ACC112 (cell line): ENCODE measurements at regions not wholly inside any gene's neighbourhood (a gene's known extent, or its start where the extent isn't known, plus 50 kb on each side); places are given as distances from the start of the nearest gene placed in this dataset.

Experiments used
- H2AFZ ChIP-seq: fragments of 200-600 bp; sonication (generic); one replicate; pipeline ENCODE4 v1.6.0; 2017; ENCODE audit warnings: antibody characterized with exemption, low read length; ENCODE audit not compliant: unreplicated experiment
- H3K27ac ChIP-seq: fragments of 200-600 bp; sonication (generic); 2 replicates; pipeline ENCODE4 v1.5.1; 2014; ENCODE audit warnings: low read depth, mild to moderate bottlenecking, antibody characterized with exemption, low read length, moderate library complexity
- H3K27me3 ChIP-seq: fragments of 200-600 bp; sonication (generic); 2 replicates; pipeline ENCODE4 v1.6.1; 2014; ENCODE audit warnings: mild to moderate bottlenecking, antibody characterized with exemption, low read length, moderate library complexity, mixed read lengths; ENCODE audit not compliant: insufficient read depth
- H3K36me3 ChIP-seq: fragments of 200-600 bp; sonication (generic); 2 replicates; pipeline ENCODE4 v1.6.1; 2016; ENCODE audit warnings: mild to moderate bottlenecking, antibody characterized with exemption, low read length, moderate library complexity, mixed read lengths; ENCODE audit not compliant: insufficient read depth
- H3K4me1 ChIP-seq: fragments of 200-600 bp; sonication (generic); one replicate; pipeline ENCODE4 v1.6.1; 2016; ENCODE audit warnings: low read length, mixed read lengths; ENCODE audit not compliant: insufficient read depth, unreplicated experiment, control insufficient read depth
- H3K4me3 ChIP-seq: fragments of 200-600 bp; sonication (generic); 2 replicates; pipeline ENCODE4 v1.5.1; 2014; ENCODE audit warnings: mild to moderate bottlenecking, low read depth, low read length
- H3K79me2 ChIP-seq: fragments of 200-600 bp; sonication (generic); one replicate; pipeline ENCODE4 v1.6.0; 2016; ENCODE audit warnings: low read length; ENCODE audit not compliant: control insufficient read depth, unreplicated experiment, insufficient read depth

- Histone ChIP-seq H2AFZ (no peak overlapping the region), H3K79me2 (no peaks in the 10 kb centered on the region), H3K27me3 (no peaks in the 10 kb centered on the region), H3K36me3 (no peaks in the 10 kb centered on the region), H3K27ac (no peak overlapping the region), H3K4me1 (no peaks in the 10 kb centered on the region), H3K4me3 (no peak overlapping the region)
Observed at GRCh38 chr1:219385787-219386427, 212.2 kb downstream of the LYPLAL1 start.

DNA sequence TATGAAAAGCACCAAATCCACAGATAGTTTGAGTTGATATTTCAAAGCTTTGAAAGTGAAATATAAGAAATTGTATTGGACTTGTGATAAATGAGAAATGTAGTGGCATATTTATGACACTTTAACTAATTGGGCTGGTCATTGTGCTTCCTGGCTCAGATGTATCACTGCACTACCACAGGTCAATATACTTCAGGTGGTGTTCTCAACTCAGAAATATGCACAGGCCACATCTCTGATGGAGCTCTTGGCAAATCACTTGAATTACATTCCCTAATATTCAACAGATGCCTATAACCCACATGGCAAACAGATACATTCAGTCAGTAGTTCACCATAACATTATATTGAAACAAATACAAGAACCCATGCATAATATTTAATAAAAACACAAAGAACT lies 209.6 kb downstream of the LYPLAL1 start:
- Histone ChIP-seq H3K4me1 (no peaks in the 10 kb centered on the region), H3K79me2 (no peaks in the 10 kb centered on the region), H2AFZ (no peak overlapping the region), H3K36me3 (no peaks in the 10 kb centered on the region), H3K27me3 (no peaks in the 10 kb centered on the region), H3K27ac (no peak overlapping the region), H3K4me3 (no peak overlapping the region)

DNA sequence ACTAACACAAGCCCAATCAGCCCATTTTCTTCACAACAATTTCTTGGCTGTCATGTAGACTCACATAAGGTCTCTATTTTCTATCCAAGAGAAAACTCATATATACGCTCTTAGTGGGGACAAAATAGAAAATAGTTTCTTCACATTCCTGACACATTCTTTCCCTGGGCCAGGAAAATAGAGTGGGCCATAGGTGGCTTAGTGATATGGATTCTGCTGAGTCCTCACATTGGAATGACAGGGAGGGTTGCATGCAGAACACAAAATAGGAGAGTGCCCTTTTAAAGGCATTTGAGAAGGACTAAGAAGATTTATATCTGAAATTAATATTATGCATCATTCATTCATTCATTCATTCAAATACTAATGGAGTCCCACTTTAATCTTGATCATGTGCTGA lies 207.7 kb downstream of the LYPLAL1 start:
- Histone ChIP-seq H3K36me3 (no peaks in the 10 kb centered on the region), H3K4me3 (no peak overlapping the region), H3K4me1 (no peaks in the 10 kb centered on the region), H3K79me2 (no peaks in the 10 kb centered on the region), H3K27me3 (no peaks in the 10 kb centered on the region), H2AFZ (no peak overlapping the region), H3K27ac (no peak overlapping the region)

DNA sequence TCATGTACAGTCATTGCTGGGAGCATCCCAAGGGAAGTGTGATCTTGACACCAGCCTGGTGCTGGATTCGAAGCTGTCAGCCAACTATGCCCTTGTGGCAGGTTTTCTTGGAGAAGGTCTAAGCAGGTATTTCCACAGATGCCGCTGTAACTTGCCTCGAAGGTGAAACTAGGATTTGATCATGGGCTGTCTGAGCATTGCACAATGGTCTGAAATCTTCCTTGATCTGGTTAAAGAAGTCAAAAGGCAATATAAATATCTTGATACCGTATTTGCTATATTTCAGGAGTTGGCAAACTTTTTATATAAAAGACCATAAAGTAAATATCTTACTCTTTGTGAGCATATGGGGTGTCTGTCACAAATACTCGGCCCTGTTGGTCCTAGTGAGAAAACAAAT lies 206.8 kb downstream of the LYPLAL1 start:
- Histone ChIP-seq H3K27me3 (no peaks in the 10 kb centered on the region), H3K79me2 (no peaks in the 10 kb centered on the region), H3K36me3 (no peaks in the 10 kb centered on the region), H3K4me3 (no peak overlapping the region), H2AFZ (no peak overlapping the region), H3K4me1 (no peaks in the 10 kb centered on the region), H3K27ac (no peak overlapping the region)

GRCh38 chr1:219379691-219380090 lies 206.0 kb downstream of the LYPLAL1 start:
- Histone ChIP-seq H2AFZ (no peak overlapping the region), H3K36me3 (no peaks in the 10 kb centered on the region), H3K79me2 (no peaks in the 10 kb centered on the region), H3K4me3 (no peak overlapping the region), H3K27ac (no peak overlapping the region), H3K27me3 (no peaks in the 10 kb centered on the region), H3K4me1 (no peaks in the 10 kb centered on the region)

DNA sequence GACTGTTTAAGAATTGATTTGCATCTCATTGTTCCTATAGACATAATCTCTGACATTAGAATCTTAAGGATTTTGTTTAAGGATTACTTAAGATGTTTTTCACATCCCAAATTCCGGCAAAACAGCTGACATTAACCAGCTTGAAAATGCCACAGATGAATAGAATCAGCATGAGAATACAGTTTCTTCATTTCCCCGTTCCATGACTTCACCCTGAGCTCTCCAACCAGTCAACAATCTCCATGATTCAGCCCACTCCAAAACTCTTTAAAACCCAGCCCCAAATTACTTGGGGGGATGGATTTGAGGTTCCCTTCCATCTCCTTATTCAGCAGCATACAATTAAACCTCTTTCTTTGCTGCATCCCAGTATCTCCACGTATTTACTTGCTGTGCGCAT lies 201.0 kb downstream of the LYPLAL1 start:
- no peak overlapping the region for H3K27ac ChIP-seq
- H3K4me3 ChIP-seq: no peak overlapping the region
- H2AFZ ChIP-seq: no peak overlapping the region
- H3K36me3 ChIP-seq: no peaks in the 10 kb centered on the region
- H3K27me3 ChIP-seq: no peaks in the 10 kb centered on the region
- no peaks in the 10 kb centered on the region for H3K4me1 ChIP-seq
- H3K79me2 ChIP-seq: no peaks in the 10 kb centered on the region

GRCh38 chr1:219374046-219374566 lies 200.4 kb downstream of the LYPLAL1 start:
- Histone ChIP-seq H3K4me1 (no peaks in the 10 kb centered on the region), H3K79me2 (no peaks in the 10 kb centered on the region), H2AFZ (no peak overlapping the region), H3K27ac (no peak overlapping the region), H3K36me3 (no peaks in the 10 kb centered on the region), H3K27me3 (no peaks in the 10 kb centered on the region), H3K4me3 (no peak overlapping the region)

DNA sequence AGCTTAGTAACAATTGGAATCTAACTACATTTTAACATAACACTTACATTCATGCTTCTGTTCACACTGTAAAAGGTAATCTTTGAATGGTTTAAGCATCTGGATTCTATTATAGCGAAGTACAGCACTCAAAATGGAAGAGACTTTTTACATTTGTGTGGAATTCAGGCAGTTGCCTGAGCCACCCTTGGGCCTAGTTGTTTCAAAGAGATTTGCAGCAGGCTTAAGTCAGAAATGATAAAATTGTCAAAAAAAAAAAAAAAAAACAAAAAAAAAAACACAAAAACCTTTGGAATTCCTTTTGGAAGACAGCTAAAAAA lies 199.9 kb downstream of the LYPLAL1 start:
- H3K4me1 ChIP-seq: no peaks in the 10 kb centered on the region
- no peaks in the 10 kb centered on the region for H3K27me3 ChIP-seq
- H2AFZ ChIP-seq: no peak overlapping the region
- H3K36me3 ChIP-seq: no peaks in the 10 kb centered on the region
- H3K79me2 ChIP-seq: no peaks in the 10 kb centered on the region
- H3K27ac ChIP-seq: no peak overlapping the region
- H3K4me3 ChIP-seq: no peak overlapping the region

DNA sequence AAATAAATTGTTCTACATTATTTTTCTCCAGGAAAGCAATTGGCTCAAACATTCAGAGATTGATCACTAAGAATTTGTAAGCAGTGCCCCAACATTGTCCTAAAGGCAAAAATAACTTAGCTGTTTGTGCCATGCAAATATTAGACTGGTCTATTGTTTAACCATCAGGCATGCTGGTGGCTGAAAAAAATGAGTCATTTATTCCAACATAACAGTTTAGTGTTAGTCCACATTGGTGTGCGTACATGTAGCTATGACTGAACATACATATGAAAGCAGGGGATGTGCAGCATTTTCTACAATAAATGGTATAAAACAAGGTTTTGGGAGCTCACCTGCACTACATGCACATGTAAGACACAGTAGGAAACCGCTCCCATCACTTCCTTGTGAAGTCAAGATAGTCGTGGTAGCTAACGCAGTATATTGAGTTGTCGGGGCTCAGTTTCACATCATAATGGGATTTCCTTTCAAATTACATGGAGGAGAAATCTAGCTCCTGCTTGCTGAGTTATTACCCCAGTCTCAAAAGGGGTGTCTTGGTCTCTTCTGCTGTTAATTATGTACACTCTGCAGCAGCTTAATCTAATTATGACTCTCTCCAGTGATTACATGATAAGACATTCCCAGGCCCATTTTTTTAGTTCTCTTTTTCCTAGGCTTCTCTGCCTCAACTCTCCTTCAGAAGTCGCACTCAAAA lies 199.4 kb downstream of the LYPLAL1 start:
- H3K27me3 ChIP-seq: no peaks in the 10 kb centered on the region

GRCh38 chr1:219371471-219371870 lies 197.8 kb downstream of the LYPLAL1 start:
- Histone ChIP-seq H3K4me1 (no peaks in the 10 kb centered on the region), H2AFZ (no peak overlapping the region), H3K27me3 (no peaks in the 10 kb centered on the region), H3K79me2 (no peaks in the 10 kb centered on the region), H3K36me3 (no peaks in the 10 kb centered on the region), H3K27ac (no peak overlapping the region), H3K4me3 (no peak overlapping the region)

More for the DNA sequence above, 199.4 kb downstream of the LYPLAL1 start:
- Histone ChIP-seq H3K4me3 (no peak overlapping the region), H3K4me1 (no peaks in the 10 kb centered on the region), H3K79me2 (no peaks in the 10 kb centered on the region), H3K27ac (no peak overlapping the region), H2AFZ (no peak overlapping the region), H3K36me3 (no peaks in the 10 kb centered on the region)

- Histone ChIP-seq H2AFZ (no peak overlapping the region), H3K79me2 (no peaks in the 10 kb centered on the region), H3K27ac (no peak overlapping the region), H3K36me3 (no peaks in the 10 kb centered on the region), H3K27me3 (no peaks in the 10 kb centered on the region), H3K4me3 (no peak overlapping the region), H3K4me1 (no peaks in the 10 kb centered on the region)
Observed at GRCh38 chr1:219367496-219367895, 193.8 kb downstream of the LYPLAL1 start.
